ENCODE measurements at regions not wholly inside any gene's neighbourhood (a gene's known extent, or its start where the extent isn't known, plus 50 kb on each side); places are given as distances from the start of the nearest gene placed in this dataset.

DNA sequence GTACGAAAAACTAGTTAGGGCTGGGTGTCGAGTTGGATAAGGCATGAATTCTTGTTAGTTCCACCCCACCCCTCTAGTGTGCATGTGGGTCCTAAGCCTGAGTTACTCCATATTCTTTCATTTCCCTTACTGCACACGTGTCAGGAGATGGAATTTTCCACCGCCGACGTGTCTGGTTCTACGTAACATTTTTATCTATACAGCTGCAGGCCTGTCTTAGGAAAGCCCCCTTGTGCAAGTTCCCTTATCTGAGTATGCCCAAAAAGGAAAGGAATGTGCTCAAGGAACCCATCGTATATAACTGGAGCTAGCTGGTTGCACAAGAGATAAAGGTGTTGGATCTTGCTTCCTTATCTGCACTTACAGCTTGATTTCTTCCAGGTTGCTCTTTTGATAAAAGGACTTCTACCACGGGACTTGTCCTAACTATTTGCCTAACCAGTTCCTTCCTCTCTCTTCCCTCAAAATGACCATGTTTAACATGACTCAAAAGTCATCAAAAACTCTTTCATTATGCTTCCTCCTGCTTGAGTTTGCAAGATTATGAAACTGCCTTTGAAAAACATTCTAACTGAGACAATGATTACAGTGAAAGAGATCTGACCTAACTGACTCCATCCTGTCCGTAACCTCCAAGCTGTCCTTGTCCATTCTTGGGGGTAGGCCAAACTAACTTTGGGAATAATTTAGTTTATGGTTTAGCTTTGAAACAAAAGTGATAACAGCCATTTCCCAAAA is 181.4 kb downstream of the AKR1D1 start:
- DNase-seq (ENCODE audit: low spot score), result no peak

DNA sequence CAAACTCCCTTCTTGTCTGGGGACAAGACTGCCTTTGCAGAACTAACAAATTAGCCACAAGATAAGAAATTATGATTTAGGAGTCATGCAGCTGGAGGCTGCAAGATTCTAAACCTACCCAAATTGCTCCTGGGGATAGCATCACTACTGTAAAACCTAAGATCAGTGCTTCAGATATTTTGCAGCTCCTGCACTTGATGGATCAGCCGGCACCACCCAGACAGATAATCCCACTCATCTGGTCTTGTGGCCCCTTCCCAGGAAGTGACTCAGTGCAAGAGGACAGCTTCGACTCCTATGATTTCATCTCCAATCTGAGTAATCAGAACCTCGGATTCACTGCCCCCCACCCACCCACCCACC is 181.9 kb downstream of the AKR1D1 start:
- no peak for DNase-seq (ENCODE audit: low spot score)

DNA sequence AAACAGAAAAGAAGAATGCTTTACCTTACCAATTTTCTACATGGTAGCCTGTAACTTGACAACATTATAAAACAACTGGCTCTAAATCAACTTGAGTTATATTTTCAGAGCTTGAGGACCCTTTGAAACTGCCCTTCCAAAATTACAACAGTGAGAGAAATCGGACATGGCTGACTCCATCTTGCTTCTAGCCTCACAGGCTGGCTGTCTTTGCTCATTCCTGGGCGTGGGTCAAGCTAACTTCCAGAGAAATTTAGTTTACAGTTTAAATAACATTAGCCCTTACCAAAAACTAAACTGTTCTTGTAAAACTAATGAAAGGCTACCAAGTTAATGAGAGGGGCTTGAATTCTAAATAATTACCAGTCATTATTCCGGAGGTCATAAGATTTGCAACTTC is 183.4 kb downstream of the AKR1D1 start:
- no peak for DNase-seq (ENCODE audit: low spot score)

DNA sequence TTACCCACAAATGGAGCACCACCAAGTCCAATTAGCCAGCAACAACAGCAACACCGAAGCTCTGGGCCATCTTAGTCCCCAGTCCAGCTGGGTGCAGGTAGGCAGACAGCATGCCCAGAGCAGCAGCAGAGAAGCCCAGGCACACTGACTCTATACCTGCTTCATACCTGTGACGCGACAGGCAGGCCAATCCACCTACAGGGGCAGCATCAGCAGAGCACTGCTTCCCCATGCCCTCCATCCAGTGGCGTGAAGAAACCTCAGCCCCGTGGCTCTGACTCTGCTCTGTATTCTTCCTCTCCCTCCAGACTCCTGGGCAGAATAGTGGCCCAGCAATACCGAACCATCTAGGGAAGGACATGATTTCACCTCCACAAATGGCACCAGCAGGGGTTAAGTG is 191.7 kb downstream of the AKR1D1 start:
- no peak for DNase-seq (ENCODE audit: low spot score)

DNA sequence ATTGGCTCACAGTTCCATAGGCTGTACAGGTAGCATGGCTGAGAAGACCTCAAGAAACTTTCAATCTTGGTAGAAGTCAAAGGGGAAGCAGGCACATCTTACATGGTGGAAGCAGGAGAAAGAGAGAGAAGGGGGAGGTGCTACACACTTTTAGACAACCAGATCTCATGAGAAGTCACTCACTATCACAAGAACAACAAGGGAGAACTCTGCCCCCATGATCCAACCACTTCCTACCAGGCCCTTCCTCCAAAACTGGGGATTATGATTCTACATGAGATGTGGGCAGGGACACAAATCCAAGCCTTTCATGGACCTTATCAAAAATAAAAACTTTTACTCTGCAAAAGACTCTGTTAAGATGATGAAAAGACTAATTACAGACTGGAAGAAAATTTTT is 183.2 kb upstream of the TRIM24 start:
- no peak for DNase-seq (ENCODE audit: low spot score)

DNA sequence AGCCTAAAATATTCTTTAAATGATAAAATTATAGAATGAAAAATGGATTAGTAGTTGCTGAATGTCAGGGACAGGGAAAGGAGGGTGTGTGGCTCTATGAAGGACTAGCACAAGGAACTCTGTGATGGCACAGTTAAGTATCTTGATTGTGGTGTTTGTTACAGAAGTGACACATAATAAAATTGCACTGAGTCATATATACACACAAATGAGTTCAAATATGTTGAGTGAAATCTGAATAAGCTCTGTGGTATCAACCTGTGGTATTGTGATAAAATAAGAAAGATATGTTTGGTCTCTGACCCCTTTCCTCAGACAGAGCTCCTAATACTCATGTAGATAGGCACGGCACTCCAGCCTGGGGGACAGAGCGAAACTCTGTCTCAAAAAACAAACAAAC is 181.5 kb upstream of the TRIM24 start:
- DNase-seq (ENCODE audit: low spot score), result no peak

DNA sequence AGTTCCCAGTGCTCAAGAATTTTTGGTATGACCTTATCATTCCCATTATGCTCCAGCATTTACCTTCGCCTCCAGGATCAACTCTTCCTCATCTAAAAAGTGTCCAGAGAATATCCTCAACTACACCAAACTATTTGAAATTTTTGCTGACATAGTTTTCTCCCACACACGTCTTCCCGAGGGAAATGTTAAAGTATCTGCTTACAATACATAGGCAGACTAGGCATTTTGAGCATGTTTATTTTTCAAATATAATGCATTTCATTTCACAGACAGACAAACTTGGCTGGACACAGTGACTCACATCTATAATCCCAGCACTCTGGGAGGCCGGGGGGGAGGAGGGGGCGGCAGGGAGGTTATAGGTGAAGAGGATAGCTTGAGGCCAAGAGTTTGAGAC is 177.1 kb upstream of the TRIM24 start:
- DNase-seq (ENCODE audit: low spot score), result no peak

DNA sequence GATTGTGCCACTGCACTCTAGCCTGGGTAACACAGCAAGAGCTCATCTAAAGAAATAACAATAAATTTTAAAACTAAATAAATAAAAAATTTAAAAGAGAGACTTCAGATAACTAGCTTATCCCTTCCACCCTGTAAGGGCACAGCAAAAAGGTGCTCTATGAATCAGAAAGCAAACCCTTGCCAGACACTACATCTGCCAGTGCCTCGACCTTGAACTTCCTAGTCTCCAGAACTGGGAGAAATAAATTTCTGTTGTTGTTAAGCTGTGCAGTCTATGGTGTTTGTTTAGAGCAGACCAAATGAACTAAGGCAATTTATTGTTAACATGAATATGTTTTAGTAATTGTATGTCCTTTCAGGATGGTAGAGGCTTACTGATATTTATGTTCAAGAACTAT is 174.9 kb upstream of the TRIM24 start:
- DNase-seq (ENCODE audit: low spot score), result no peak

DNA sequence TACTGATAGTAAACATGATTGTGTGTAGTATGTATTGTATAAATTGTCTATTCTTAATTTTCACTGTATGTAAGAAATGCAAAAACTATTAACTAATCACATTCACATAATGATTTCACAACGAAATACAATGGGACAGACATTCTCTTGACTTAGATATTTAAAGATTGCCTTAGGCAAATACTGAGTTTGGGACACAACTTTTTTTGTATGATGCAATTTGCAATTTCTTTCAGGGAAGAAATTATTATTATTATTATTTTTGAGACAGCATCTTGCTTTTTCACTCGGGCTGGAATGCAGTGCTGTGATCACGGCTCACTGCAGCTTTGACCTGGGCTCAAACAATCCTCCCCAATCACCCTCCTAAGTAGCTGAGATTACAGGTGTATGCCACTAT is 173.2 kb upstream of the TRIM24 start:
- DNase-seq (ENCODE audit: low spot score), result no peak

DNA sequence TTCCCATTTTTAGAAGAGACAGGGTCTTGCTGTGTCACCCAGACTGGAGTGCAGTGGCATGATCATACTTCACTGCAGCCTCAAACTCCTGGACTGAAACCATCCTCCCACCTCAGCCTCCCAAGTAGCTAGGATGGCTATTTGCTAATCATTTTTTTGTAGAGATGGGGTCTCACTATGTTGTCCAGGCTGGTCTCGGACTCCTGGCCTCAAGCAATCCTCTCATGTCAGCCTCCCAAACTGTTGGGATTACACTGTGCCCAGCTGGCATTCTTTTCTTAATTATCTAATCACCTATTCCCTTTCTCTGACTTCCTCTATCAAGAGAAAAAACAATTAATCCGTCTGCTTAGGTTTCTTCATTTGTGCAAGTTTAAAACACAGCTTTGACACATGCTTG is 172.5 kb upstream of the TRIM24 start:
- no peak for DNase-seq (ENCODE audit: low spot score)

DNA sequence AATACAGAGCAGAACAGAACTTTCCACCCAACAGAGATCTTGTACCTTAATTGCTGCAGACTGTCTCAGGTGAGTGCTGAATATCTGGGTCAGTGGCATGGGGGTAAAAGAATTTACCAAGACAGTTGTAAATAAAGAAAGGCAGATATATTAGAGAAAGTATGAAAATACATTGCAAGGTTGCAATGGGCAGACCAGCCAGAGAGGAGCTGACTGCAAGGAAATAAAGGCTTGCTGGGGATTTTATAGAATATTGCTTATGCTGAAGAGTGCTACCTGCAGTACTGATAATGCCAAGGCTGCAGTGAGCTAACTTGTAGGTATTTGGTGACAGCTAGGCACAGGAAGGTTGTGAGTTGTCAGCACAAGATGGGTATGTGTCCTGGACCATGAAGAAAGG is 171.0 kb upstream of the TRIM24 start:
- DNase-seq (ENCODE audit: low spot score), result no peak

DNA sequence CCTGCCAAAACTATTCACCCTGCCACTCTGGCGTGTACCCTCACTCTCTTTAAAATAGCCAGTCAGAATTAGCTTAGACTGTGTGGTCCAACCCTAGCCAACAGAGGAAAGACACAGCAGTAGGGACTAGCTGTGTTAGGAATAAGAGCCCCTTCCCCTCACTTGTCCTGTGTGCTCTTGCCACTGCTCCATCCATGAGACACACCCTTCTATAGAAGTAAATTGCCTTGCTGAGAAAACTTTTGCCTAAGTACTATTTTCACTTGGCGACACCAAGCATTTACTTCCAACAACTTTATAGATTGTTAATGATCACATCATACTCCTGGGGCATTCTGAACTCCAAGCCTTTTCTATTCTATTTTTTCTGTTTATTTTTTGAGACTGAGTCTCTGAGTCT is 170.2 kb upstream of the TRIM24 start:
- DNase-seq (ENCODE audit: low spot score), result no peak

DNA sequence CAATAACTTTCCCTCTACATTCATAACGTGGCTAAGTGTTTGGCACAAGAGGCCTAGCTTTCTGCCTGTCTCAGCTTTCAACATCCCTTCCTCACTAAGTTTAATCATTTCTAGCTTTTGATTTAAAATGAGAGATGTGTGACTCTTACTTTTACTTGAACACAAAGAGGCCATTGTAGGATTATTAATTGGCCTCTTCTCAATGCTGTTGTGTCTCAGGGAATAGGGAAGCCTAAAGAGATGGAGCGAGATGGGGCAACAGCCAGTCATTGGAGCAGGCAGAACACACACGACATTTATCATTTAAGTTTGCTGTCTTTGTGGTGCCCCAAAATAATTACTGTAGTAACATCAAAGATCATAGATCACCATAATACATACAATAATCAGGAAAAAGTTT is 167.1 kb upstream of the TRIM24 start:
- DNase-seq (ENCODE audit: low spot score), result no peak

DNA sequence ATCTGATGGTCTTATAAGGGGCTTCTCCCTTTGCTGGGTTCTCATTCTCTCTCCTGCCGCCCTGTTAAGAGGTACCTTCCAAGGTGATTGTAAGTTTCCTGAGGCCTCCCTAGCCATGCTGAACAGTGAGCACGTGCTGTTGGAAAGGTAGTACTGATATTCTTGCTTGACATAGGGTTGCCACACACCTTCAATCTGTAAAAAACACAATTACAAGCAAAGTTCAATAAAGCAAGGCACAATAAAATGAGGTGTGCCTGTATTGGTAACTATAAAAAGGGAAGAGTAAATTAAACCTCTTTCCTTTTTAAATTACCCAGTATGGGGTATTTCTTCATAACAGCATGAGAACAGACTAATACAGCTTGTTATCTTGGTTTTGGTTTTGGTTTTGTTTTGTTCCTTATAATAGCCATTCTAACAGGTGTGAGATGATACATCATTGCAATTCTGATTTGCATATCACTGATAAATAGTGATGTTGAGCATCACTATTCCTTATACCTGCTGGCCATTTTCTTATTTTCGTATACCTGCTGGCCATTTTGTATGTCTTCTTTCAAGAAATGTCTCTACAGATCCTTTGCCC is 164.9 kb upstream of the TRIM24 start:
- DNase-seq (ENCODE audit: low spot score), result no peak

DNA sequence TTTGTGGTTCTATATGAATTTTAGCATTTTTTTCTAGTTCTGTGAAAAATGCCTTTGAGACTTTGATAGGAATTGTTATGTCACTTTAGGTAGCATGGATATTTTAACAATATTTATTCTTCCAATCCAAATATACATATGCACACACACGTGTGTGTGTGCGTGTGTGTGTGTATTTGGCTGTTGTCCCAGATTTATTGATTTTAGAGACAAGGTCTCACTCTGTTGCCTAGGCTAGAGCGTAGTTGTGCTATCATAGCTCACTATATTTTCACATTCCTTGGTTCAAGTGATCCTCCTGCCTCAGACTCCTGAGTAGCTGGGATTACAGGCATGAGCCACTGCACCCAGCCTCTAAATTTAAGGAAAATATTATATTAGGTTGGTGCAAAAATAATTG is 162.5 kb upstream of the TRIM24 start:
- no peak for DNase-seq (ENCODE audit: low spot score)

DNA sequence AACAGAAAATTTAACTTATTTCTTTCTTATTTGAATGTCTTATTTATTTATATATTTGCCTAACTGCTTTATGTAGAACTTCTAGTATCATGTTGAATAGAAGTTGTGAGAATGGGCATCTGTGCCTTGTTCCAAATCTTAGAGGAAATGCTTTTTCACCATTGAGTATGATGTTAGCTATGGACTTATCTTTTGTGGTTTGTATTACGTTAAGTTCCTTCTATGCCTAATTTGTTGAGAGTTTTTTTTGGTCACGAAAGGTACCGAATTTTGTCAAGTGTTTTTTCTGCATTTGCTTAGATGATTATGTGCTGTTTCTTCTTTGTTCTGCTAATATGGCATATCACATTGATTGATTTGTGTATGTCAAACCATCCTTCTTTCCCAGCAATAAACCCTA is 161.0 kb upstream of the TRIM24 start:
- no peak for DNase-seq (ENCODE audit: low spot score)

DNA sequence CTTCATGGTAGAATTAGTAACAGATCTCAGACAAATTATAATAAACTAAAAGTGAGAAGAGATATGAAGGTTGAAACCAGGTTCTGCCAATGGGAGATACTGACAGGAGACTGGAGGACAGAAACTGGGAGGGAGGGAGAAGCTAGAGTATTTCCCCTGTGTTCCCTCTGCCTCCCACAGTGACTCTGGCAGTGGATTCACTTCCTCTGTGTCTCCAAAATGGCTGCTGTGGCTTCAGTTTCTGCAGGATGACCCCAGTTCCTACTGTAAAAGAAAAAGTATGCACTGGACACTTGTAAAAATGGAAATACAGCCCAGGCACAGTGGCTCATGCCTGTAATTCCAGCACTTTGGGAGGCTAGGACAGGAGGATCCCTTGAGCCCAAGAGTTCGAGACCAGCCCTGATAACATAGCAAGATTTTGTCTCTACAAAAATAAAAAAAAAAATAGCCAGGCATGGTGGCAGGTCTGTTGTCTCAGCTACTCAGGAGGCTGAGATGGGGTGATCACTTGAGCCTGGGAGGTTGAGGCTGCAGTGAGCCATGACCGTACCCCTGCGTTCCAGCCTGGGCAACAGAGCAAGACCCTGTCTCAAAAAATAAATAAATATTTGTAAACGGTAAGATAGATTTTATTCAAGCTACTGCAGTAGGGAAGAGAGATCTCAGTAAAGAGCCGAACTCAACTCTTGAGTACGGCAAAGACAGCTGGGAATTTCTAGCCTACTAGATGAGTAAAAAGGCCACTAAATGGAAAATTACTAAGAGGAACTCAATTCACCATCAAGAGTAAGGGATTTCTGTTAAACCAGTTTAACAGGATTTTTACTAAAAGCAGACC is 156.6 kb upstream of the TRIM24 start:
- no peak for DNase-seq (ENCODE audit: low spot score)

DNA sequence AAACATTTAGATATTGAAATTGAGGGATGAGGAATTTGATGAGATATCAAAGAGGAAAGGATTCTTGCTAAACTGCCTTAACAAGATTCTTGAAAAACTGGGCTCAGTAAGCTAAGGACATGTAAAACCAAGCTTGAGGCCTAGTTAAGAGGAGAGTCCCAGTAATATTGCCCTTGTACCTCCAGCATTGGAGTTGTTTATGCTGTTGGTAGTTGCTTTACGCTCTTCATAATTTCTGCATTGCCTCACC is 156.1 kb upstream of the TRIM24 start:
- DNase-seq (ENCODE audit: low spot score), result no peak

DNA sequence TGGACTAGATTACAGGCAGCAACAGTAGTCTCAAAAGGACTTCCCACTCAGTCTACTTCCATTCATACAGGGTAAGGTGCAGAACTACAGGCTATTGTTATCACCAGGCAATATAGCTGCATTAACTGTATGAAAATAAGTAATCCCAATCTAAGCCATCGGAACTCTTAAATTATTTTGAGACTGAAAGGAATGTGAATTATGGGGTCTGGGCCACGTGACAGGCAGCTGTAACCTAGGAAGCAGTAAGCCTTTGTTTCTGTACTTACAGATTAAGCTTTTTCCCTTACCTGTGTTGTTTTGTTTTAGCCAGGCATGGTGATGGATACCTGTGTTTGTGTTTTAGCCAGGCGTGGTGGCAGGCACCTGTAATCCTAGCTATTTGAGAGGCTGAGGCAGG is 152.4 kb upstream of the TRIM24 start:
- DNase-seq (ENCODE audit: low spot score), result no peak

DNA sequence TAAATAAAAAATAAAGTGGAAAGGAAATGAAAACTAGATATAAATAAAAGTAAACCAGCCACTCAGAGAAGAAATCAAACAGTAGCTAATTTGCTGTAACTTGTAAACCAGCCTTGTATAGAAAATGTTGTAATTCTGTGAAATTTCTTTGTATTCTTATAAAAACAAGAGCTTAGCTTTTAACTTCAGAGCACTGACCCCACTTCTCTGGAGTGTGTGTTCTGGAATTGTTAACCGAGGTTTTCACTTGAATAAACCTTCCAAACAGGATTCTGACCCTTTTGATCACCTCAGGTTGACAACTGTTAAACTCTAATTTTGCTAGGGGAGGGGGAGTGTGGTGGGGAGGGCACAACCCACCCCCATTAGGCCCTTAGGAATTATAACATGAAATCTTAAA is 151.9 kb upstream of the TRIM24 start:
- no peak for DNase-seq (ENCODE audit: low spot score)

DNA sequence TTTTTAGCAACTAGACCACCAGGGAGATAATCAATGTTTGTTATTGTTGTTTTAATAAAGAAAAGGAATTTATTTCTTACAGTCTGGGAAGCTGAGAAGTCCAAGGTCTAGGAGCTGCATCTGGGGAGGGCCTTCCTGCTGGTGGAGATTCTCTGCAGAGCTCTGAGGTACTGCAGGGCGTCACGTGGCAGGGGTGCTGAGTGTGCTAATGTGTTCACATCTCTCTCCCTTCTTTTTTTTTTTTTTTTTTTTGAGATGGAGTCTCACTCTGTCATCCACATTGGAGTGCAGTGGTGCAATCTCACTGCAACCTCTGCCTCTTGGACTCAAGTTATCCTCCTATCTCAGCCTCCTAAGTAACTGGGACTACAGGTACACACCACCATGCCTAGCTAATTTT is 150.9 kb upstream of the TRIM24 start:
- no peak for DNase-seq (ENCODE audit: low spot score)

DNA sequence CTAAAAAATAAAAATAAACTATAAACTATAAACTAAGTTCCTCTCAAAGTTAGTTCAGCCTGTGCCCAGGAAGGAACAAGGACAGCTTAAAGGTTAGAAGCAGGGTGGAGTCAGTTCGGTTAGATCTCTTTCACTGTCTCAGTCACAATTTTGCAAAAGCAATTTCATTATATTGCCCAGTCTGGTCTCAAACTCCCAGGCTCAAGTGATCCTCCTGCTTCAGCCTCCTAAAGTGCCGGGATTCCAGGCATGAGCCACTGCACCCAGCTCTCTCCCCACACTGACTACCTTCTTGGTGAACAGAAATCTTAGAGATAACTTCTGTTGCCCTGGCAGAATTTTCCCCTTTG is 146.3 kb upstream of the TRIM24 start:
- DNase-seq (ENCODE audit: low spot score), result no peak

DNA sequence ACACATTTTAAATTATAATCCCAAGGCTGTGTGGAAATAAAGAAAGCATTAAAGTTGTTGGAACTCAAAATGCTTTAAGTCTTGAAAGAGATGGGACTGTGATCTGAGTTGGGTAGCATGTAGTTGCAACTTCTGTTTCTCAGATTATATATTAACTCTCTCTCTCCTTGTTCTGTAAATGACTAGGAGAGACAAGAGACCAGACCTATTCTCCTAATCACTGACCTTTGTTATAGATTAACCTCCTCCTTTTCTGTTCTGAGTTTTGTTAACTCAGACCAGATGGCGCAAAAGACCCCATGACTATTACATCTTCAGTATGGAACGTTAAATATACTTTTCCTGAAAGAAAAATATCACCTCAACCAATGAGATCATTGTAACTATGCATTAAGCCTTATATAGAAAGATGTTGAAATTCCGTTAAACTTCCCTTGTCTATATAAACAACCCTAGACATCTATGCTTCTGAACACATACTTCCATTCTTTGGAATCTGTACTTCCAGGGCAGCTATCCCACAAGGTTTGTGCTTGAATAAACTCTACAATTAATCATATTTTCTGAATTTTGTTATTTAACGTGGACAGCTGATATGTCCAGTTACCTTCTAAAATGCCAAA is 143.5 kb upstream of the TRIM24 start:
- DNase-seq (ENCODE audit: low spot score), result no peak
